ENCODE measurements at regions not wholly inside any gene's neighbourhood (a gene's known extent, or its start where the extent isn't known, plus 50 kb on each side); places are given as distances from the start of the nearest gene placed in this dataset.

DNA sequence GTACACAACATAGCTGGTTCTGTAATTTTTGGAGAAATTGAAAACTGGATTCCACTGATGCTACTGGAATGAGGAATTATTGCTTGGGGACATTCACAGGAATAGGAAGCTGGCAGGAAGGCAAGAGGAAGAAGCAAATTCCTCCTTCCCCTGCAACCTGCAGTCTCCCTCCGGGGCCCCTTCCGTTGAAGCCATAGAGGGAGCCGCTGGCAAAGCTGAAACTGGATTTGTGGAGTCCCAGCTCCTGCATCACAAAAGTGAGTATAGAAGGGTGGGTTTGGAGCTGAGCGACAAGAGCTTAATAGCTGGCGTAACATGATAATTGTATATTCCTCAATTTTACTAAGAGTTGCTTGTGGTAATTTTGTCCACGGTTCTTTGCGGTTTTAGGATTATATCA lies 190.8 kb downstream of the ADRA2A start (continued):
- TF ChIP-seq, protein P1, sequence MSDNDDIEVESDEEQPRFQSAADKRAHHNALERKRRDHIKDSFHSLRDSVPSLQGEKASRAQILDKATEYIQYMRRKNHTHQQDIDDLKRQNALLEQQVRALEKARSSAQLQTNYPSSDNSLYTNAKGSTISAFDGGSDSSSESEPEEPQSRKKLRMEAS (IDR thresholded peaks at IDR 0.05), result no peak
- TF ChIP-seq, protein P2, sequence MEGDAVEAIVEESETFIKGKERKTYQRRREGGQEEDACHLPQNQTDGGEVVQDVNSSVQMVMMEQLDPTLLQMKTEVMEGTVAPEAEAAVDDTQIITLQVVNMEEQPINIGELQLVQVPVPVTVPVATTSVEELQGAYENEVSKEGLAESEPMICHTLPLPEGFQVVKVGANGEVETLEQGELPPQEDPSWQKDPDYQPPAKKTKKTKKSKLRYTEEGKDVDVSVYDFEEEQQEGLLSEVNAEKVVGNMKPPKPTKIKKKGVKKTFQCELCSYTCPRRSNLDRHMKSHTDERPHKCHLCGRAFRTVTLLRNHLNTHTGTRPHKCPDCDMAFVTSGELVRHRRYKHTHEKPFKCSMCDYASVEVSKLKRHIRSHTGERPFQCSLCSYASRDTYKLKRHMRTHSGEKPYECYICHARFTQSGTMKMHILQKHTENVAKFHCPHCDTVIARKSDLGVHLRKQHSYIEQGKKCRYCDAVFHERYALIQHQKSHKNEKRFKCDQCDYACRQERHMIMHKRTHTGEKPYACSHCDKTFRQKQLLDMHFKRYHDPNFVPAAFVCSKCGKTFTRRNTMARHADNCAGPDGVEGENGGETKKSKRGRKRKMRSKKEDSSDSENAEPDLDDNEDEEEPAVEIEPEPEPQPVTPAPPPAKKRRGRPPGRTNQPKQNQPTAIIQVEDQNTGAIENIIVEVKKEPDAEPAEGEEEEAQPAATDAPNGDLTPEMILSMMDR (IDR thresholded peaks at IDR 0.05), result no peak
- TF ChIP-seq JUNB (IDR thresholded peaks at IDR 0.05) (no peak), RNF2 (IDR thresholded peaks at IDR 0.05; ENCODE audit: borderline replicate concordance, low read depth) (no peak)

DNA sequence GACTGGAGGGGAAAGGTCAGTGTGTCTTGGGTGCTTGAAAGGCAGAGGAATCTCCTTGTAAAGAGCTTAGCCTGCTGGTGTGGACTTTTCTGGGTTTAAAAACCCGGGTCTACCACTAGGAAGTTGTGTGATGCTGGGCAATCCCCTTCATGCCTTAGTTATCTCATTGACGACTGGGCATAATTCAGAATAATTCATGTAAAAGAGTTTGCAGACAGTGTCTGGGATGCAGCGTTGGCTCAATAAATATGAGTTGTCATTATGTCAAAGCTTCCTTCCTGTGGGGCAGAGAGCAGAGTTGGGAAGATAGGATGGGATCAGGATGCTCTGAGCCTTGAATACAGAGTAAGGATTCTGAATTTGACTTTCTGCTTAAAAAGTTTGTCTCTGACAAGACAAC lies 196.4 kb downstream of the ADRA2A start:
- Histone ChIP-seq H3K4me3 (no peak overlapping the region), H3K9me3 (no peaks in the 10 kb centered on the region), H3K27ac (no peak overlapping the region), H3K4me2 (no peak overlapping the region), H3K4me1 (no peaks in the 10 kb centered on the region)
- FAIRE-seq (no peak), DNase-seq (ENCODE audit: low read depth in 1 of 2, low spot score in 1 of 2) (no peak), ATAC-seq (no peak)
- TF ChIP-seq TP53 (CRISPR knock-in tag; IDR thresholded peaks at IDR 0.05) (no peak), ZNF302 (CRISPR knock-in tag; IDR thresholded peaks at IDR 0.05) (no peak), SREBF2 (IDR thresholded peaks at IDR 0.05) (no peak), RAD21 (conservative IDR thresholded peaks at IDR 0.05 in 1 of 2, IDR thresholded peaks at IDR 0.05 in 1 of 2) (no peak), MYC (IDR thresholded peaks at IDR 0.05; ENCODE audit: borderline replicate concordance, low read length) (no peak), EHMT2 (IDR thresholded peaks at IDR 0.05; ENCODE audit: low read depth) (no peak), FOSB (CRISPR knock-in tag; IDR thresholded peaks at IDR 0.05) (no peak), ZSCAN20 (CRISPR knock-in tag; IDR thresholded peaks at IDR 0.05) (no peak), RFX5 (IDR thresholded peaks at IDR 0.05) (no peak)
- TF ChIP-seq, protein P3, sequence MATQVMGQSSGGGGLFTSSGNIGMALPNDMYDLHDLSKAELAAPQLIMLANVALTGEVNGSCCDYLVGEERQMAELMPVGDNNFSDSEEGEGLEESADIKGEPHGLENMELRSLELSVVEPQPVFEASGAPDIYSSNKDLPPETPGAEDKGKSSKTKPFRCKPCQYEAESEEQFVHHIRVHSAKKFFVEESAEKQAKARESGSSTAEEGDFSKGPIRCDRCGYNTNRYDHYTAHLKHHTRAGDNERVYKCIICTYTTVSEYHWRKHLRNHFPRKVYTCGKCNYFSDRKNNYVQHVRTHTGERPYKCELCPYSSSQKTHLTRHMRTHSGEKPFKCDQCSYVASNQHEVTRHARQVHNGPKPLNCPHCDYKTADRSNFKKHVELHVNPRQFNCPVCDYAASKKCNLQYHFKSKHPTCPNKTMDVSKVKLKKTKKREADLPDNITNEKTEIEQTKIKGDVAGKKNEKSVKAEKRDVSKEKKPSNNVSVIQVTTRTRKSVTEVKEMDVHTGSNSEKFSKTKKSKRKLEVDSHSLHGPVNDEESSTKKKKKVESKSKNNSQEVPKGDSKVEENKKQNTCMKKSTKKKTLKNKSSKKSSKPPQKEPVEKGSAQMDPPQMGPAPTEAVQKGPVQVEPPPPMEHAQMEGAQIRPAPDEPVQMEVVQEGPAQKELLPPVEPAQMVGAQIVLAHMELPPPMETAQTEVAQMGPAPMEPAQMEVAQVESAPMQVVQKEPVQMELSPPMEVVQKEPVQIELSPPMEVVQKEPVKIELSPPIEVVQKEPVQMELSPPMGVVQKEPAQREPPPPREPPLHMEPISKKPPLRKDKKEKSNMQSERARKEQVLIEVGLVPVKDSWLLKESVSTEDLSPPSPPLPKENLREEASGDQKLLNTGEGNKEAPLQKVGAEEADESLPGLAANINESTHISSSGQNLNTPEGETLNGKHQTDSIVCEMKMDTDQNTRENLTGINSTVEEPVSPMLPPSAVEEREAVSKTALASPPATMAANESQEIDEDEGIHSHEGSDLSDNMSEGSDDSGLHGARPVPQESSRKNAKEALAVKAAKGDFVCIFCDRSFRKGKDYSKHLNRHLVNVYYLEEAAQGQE (IDR thresholded peaks at IDR 0.05), result no peak
- TF ChIP-seq, protein P4, sequence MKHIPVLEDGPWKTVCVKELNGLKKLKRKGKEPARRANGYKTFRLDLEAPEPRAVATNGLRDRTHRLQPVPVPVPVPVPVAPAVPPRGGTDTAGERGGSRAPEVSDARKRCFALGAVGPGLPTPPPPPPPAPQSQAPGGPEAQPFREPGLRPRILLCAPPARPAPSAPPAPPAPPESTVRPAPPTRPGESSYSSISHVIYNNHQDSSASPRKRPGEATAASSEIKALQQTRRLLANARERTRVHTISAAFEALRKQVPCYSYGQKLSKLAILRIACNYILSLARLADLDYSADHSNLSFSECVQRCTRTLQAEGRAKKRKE (CRISPR knock-in tag; IDR thresholded peaks at IDR 0.05; ENCODE audit: low read depth), result no peak
- TF ChIP-seq, protein P1 (IDR thresholded peaks at IDR 0.05), result no peak
- ChIA-PET POLR2A (no interaction called here), CTCF (no interaction called here)
- 27% methylated on average over 3 of the region's 3 CpGs for WGBS (ENCODE audit: missing lambda C conversion rate)

DNA sequence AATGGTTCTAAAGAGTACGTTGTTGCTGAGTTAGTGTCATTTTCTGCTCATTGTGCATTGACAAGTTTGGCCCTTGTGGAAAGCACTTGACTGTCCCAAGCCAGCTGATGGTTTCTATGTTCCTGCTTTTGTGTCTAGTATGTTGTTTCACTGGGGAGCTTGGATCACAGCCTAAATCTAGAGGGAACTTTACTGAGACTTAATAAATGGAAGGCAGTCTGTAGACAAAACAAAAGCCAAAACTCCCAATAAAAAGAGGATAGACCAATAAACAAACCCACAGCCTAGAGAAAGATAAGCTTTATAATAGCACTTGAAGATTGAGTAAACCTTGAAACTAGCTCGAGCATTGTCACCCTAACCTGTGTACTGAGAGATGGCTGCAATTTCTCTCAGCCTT lies 196.8 kb downstream of the ADRA2A start:
- H3K9me3 ChIP-seq, result no peaks in the 10 kb centered on the region
- WGBS (ENCODE audit: missing lambda C conversion rate), result 0% methylated on average over 2 of the region's 2 CpGs
- TF ChIP-seq, protein P5, sequence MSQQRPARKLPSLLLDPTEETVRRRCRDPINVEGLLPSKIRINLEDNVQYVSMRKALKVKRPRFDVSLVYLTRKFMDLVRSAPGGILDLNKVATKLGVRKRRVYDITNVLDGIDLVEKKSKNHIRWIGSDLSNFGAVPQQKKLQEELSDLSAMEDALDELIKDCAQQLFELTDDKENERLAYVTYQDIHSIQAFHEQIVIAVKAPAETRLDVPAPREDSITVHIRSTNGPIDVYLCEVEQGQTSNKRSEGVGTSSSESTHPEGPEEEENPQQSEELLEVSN (IDR thresholded peaks at IDR 0.05; ENCODE audit: borderline replicate concordance, low read depth), result no peak
- no peak for TF ChIP-seq FOSB (CRISPR knock-in tag; IDR thresholded peaks at IDR 0.05)
- no peak for TF ChIP-seq BHLHE40 (IDR thresholded peaks at IDR 0.05; ENCODE audit: low read depth, low read length)
- TF ChIP-seq RARB (CRISPR knock-in tag; IDR thresholded peaks at IDR 0.05), result no peak
- ATAC-seq (no peak), FAIRE-seq (no peak), DNase-seq (ENCODE audit: low read depth in 1 of 2, low spot score in 1 of 2) (no peak)
- H3K4me3 ChIP-seq, result no peak overlapping the region
- ChIA-PET POLR2A (no interaction called here), CTCF (no interaction called here)
- H3K4me1 ChIP-seq, result no peaks in the 10 kb centered on the region
- H3K27ac ChIP-seq, result no peak overlapping the region
- no peak overlapping the region for H3K4me2 ChIP-seq
